Inferior parietal cortex (tissue), 1 donor: ENCODE measurements at regions not wholly inside any gene's neighbourhood (a gene's known extent, or its start where the extent isn't known, plus 50 kb on each side); places are given as distances from the start of the nearest gene placed in this dataset.

Experiments
- DNase-seq: peaks from one replicate; pipeline ENCODE4 v3.0.0-alpha.2; 2016; ENCODE audit errors: extremely low spot score

DNA sequence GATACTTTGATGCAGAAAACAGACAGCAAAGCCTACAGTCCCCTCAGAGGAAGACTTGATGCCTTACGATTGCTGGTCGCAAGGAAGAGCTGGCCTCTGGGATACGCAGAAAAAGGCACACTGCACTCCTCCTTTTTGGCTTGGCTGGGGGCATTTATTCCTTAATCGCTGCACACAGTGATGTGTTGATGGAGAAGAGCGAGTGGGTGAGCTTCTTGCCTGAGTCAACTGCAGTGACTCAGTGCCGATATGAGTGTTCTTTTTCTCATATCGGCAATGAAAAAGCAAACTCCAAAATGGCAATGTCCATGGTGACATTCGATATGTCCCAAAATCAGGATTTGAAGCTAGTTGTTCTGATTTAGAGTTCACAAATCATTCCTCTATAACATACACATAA, 794.8 kb downstream of the HACE1 start:
- no peak for DNase-seq

DNA sequence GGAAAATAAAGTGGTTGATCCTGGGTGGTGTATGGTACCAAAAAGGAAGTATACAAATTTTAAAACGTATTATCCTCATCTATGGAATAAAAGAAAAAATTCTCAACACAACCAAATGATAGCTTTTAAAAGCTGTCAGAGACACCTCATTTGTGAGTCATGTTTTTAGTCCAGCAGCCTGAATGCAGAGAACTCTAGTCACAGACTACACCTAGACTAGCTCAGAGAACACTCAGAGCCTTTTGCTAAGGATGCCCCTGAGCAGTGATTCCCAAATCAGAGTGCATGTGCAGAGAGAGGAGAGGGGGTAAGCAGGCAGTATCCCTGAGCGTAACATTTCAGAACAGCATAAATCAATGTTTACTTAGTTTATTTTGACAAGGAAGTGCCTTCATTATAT, 809.3 kb downstream of the HACE1 start:
- DNase-seq: no peak

DNA sequence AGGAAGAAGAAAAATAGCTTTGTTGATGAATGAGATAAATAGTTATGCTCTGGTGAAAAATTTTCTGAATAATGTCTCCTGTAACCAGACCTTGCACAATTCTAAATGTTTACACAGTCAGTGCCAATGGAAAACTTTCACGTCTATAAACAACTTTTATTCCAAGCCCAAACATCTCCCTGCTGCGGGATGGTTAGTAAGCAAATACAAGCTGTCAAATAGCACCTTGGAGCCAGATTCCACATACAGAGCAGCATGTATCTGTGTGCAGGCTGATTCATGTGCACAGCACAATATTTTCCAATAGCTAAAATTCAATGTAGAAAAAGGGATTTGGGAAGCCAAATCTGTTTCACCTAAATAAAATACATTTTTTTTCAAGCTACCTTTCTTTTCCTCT, 813.3 kb downstream of the HACE1 start:
- no peak for DNase-seq

DNA sequence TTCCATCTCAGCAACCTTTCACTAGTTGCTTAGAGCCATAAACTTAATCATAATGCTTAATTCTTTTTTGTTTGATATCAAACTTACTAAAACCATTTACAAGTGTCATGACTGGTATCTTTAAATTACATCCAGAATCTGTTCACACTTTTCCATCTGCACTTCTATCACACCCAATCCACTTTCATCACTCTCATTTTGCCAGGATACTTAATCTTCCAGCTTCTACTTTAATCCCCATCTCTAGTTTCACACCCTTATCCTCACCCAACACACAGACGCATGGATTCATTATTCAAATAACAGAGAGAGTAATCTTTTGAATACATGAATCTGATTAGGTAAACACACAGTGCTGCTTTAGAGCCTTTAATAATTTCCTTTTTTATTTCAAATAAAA, 828.4 kb downstream of the HACE1 start:
- no peak for DNase-seq

DNA sequence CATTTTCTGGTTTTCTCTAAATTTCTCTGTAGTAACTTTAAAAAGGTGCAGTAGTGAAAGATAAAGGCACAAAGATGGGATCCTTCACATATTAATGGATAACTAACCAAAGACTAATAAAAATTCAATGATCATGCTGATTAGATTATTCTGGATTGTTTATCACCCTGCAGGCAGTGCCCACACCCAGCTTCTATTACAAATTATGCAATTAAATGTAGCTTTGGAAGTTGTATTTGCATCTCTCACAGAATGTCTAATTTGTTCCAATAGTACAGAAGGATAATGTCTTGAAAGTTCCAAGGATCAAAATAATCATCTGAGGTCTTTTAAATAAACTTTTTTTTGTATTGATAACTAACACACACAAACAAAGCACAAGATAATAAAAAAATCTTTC, 837.6 kb downstream of the HACE1 start:
- DNase-seq: no peak

DNA sequence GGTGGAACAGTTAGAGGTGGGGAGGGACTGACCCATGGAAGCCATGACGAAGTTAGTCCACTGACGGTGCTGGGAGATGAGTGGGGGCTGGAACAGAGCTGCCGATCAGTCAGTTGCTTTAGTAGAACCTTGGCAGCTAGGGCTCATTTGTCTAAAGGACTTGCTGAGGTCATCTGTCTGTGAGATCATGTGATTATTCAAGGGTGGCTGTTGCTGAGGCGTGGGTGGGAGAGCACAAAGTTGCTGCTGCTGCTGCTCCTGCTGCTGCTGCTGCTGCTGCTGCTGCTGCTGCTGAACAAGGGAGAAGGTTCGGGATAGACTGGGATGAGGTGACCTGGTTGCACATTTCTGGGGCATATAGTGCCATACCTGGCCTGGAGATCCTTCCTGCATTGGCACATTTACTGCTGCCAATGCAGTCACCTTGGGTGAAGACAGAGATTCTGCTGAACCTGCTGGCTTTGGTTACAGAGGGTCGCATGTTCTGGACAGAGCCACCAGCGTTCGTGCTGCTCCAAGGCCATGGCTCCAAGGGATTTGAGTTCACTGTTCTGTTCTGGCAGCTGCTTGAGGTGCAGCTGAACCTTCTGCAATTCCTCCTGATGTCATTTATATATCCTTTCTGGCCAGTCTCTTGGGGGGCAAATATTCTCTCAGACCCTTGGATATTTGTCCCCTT, 840.5 kb downstream of the HACE1 start:
- no peak for DNase-seq

DNA sequence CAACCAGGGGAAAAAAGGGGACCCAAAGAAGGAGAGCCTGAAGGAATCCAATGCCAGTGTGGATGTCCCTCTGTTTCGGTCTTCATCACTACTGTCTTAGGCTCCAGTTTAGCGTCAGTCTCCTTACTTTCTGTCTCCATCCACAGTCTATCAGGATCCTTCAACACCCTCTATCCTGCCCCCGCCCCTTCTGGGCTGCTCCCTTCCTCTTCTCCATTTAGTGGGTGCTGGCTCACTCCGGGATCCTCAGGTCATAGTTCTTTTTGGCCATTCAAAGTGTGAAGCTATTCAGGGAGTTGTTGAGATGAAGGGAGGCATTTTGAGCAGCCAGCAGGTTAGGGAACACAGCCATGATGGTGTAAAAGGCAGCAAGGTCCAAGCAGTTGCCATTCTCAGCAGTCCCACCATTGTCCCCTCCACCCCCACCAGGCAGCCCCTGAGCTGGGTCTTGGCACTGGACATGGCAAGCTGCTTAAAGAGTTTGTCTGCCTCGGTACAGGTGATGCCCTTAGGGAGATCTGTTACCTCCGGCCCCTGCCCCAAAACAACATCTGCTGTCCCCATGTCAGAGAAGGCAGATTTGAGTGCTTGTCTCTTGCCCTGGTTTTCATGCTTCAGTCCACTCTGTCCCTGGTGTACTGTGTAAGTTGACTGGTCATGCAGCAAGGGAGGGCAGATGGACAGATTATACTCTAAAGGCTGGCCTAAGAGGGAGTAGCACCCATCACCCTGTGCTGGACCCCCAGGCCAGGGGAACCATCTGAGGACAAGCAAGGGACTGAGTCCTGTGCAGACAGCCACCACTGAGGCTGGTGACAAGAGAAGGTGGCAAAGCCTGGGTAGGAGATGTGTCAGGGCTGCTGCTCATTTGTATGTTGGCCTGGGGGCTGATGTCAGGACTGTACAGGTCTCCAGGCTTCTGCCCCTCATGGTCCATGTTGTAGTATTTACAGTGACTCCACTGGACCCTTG, 842.0 kb downstream of the HACE1 start:
- DNase-seq: no peak

DNA sequence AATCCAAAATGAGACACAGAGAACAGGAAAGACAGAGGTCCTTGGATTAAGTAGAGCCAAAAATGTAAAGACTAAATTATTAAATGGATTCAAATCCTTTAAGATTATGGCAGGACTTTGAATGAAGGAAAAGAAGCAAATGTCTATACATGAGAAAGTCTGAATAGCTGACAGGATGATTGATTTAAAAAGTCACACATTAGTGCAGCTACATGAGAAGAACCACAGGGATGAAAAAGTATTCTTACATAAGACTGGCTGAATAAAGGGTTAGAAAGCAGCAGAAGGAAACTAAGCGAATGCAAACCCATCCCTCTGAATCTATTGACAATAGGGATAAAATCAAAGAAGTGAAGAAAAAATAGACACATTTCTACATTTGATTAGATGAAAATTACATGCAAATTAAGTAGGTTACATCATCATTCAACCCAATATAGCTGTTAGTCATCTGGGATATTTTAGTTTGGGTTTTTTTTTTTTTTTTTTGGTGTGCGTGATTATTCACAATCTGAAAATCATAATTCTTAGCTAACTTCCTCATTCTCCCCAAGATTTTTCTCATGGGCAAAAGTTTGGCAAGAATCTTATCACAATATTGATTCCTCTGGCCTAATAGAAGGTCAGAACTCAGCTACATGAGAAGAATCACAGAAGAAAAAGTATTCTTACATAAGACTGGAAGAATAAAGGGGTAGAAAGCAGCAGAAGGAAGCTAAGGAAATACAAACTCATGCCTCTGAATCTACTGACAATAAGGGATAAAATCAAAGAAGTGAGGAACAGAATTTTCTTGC, 845.4 kb downstream of the HACE1 start:
- DNase-seq: no peak

DNA sequence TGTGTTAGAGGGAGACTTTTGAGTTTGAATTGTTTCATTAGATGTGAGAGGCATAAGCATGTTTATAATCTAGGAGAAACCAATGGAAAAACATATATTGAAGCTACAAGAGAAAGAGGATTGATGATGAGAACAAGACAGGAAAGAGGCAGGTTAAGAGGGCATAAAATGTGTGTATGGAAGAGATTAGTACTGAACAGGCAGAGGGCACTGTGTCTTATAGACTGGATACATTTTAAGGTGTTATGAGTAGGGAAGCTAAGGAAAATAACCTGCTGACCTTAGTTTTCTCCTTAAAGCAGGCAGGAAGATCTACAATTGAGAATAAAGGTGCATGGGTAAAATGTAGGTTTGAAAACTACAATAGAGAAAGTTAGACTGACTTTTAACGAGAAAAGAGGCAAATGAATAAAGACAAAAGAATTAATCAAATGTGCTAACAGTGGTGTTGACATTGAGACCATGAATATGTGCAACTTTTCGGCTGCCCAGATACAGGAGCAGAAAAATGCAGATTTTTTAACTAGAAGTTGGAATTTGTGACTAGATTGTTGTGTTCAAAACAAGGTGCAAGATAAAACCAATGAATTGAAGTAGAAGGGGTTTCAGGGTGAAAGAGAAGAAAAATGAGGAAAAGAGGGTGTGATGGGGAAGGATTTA, 846.3 kb downstream of the HACE1 start:
- no peak for DNase-seq

DNA sequence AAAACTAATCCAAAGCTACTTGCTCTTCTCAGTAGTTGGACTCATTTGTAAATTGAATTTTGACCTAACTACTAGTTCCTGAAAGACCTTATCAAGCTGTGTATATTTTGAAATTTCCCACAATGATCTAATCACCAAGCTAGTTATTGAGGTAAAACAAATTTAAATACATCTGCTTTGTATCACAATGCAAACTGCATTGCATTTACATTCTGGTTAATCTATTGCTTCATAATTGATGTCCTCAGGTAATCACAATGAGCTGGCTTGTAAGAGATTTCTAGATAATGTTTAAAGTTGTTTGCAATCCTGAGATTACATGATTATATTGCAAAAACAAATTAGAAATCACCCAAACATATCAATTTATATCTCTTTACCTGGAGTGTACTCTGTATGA, 848.8 kb downstream of the HACE1 start:
- DNase-seq: no peak

DNA sequence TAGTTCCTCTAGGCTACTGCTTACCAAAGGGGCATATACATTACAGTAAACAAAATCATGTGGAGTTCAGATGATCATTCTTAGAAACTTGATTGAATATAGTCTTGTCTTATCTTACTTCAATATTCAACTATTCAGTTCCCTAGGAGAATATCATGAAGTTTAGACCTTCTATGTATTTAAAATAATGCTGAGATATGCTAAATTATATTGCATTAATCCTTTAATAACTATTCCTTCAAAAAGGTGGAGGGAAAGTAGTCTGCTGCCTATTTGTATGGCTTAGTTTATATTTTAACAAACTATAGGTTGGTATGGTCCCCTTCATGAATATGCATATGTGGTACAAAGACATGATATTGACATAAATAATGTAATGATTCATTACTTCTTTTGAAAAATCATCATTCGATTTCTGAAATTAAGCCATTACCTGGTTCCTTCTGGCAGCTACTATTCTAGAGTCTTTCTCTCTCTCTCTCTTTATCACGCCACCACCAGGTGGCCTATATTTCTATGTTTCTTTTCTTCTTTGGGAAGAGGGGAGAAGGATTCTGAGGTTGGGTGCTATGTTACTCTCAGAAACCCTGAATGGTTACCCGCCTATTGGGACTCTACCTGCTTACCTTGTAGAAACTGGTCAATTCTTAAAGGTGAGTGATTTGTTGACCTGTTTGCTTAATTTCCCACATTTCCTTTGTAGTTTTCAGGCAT, 855.8 kb downstream of the HACE1 start:
- no peak for DNase-seq

DNA sequence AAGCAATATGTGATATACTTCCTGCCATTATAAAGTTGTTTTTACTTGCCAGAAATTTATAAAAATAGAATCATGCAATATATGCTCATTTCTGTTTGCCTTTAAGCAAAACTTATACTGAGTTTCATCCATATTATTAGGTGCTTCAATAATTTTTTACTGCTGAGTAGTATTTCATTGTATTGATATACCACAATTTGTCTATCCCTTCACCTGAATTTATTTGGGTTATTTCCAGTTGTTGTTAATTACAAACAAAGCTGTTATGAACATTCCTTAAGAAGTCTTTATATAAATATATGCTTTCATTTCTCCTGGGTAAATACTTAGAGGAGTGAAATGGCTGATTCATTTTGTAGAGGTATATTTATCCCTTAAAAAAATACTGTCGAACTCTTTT, 864.1 kb downstream of the HACE1 start:
- no peak for DNase-seq

DNA sequence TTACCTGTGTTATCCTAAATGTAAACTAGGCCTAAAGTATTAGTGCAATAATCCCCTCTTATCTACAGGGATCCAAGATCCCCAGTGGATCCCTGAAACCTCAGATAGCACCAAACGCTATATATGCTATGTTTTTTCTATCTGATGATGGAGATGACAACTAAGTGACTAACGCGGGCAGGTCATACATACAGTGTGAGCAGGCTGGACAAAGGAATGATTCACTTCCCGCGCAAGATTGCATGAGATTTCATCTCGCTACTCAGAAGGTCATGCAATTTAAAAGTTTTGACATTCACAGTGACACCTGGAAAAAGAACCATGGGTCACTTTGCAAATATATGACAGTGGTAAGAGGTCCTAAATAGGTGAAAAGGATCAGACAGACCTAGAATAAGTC, 875.9 kb downstream of the HACE1 start:
- no peak for DNase-seq

DNA sequence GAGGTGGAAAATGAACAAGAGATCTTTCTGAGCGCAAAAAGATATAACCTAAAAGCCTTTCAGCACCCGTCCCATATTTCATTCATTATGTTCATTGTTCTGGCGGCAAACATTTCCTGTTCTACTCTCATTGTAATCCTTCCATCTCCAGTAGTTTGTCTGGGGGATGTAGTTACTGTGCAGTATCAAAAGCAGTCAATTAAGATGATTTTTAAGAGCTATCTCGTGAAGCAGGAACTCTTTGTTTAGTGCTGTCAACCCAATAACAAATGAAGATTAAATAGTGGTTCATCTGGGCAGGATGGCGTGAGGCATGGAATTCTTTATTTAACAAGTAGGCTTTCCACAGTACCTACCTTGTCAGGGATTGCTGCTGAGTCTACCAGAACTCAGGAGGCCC, 876.7 kb downstream of the HACE1 start:
- DNase-seq: no peak

DNA sequence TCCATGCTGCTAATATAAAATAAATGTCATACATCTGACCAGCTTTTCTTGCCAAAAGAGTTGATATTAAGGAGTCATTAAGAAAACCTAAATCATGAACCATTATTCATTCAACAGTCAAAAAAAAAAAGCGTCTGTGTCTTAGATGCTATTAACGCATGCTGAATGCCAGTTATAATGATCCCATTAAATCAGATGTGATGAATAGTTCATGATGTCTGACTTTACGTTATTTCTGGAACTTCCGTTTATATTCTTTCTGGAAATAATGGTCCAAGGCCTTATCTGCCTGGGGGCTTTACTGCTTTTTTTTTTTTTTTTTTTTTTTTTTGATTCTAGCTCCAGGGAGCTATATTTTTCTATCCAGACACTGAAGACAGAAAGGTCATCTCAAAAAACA, 877.1 kb downstream of the HACE1 start:
- no peak for DNase-seq

DNA sequence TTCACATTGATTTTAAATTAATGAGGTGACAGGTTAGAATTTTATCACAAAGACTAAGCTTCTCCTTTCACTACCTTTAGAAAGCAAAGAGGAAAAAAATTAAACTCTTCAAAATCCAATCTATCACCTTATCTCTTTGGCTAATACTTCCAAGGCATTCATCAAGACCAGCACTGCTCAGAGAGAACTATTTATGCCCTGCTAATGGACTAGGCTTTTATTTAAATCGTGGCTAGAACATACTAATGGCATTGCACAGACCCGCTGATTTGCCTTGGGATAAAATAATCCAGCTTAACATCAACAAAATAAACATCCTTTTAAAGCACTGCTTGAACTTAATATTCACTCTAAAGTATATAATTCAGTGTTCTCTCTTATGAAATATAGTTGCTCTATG, 880.4 kb downstream of the HACE1 start:
- no peak for DNase-seq

DNA sequence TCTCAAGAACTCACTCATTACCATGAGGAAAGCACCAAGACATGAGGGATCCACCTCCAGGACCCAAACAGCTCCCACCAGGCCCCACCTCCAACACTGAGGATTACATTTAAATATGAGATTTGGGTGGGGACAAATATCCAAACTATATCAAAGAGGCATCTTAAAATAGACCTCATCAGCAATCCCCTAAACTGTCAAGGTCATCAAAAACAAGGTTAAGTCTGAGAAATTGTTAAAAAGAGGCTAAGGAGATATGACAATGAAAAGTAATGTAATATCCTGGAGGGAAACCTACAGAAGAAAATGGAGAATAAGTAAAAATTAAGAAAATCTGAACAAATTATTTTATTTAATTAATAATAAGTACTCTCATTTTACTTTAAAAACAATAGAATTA, 922.3 kb downstream of the HACE1 start:
- no peak for DNase-seq

DNA sequence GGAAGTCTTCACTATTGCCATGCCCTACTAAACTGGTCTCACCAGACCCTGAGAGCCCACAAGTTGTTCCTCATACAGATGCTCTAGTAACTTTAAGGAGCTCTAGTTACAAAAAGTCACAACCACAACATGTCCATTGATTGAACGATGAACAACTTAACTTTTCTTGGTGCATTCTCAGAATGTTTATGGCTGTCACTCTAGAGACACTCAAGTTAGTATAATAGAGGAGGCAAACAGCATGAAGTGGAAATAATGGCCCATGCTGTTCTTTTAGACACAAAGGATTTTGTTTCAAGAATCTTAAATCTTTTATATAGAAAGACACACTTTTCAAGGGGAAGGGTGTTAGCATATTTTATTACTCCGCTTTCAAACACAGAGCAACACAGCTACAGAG, 934.4 kb downstream of the HACE1 start:
- no peak for DNase-seq

DNA sequence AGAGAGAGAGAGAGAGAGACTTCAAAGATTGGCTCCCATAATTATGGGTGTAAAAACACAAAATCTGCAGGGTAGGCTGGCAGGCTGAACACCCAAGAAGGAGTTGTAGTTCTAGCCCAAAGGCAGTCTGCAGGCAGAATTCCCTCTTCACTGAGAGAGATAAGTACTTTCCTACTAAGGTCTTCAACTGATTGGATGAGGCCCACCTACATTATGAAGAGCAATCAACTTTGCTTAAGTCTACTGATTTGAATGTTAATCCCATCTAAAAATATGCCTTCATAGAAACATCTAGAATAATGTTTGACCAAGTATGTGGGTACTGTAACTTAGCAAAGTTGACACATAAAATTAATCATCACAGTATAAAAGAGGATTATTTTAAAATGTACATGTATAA, 949.7 kb downstream of the HACE1 start:
- no peak for DNase-seq

DNA sequence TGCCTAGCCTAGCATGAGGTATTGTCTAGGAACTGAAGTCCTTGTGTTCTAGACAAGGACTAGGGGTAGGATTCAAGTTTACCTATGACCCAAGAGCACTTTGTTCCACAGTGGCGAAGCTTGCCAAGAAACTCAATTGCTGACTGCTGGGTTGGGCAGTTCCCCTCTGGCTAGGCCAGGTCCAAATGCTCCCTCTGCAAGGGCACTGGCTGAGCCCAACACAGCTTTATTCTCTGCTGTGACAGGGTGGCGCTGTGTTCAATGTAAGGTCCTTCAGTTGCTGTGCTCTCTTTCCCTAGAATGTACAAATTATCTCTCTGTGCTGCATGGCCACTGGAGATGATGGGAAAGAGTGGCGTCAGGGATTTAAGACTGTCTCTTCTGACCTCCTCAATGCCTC, 950.8 kb downstream of the HACE1 start:
- no peak for DNase-seq

DNA sequence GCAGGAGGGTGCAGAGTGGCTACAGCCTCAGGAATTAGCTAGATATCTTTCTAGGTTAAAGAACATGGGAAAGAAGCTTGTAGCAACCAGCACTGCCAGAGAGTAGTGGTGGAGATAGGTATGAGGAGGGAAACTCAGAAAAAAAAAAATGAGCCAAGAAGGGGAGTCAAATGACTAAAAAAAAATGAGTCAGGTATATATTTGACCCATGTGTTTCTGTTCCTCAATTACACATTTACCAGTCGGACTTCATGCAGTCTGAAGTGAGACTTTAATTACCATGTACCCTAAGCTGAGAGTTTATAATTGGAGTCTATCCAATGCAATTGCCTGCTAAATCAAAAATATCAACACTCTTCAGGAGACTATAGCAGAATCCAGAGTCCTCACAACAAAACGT, 964.6 kb downstream of the HACE1 start:
- DNase-seq: no peak
